Keratinocyte (primary cell): ENCODE measurements at regions not wholly inside any gene's neighbourhood (a gene's known extent, or its start where the extent isn't known, plus 50 kb on each side); places are given as distances from the start of the nearest gene placed in this dataset.

Experiments used
- DNase-seq: peaks from one replicate; pipeline ENCODE4 v3.0.0-alpha.2; 2011; ENCODE audit warnings: low read depth, missing footprints, low spot score
- FAIRE-seq: peaks from 2 replicates; lab custom pipeline; 2011; peaks lifted over from hg19 to GRCh38; lab: Jason Lieb, UNC
- H2AFZ ChIP-seq: 2 replicates; pipeline ENCODE4 v1.6.0; 2012; ENCODE audit warnings: low read length, control low read depth, inconsistent platforms; ENCODE audit not compliant: control insufficient read depth
- H3K27ac ChIP-seq: 2 replicates; pipeline ENCODE4 v1.5.1; 2011; ENCODE audit warnings: low read length; ENCODE audit not compliant: control insufficient read depth, insufficient read depth
- H3K27me3 ChIP-seq: 3 replicates; pipeline ENCODE4 v1.6.0; 2011; ENCODE audit warnings: low read length; ENCODE audit not compliant: control insufficient read depth, insufficient read depth; ENCODE audit errors: extremely low read depth
- H3K36me3 ChIP-seq, 2 experiments: 2 replicates in 1 of 2; 3 replicates in 1 of 2; pipeline ENCODE4 v1.5.1; 2011; ENCODE audit warnings: low read length in 2 of 2, mild to moderate bottlenecking in 1 of 2; ENCODE audit not compliant: control insufficient read depth in 2 of 2, insufficient read depth in 2 of 2; ENCODE audit errors: extremely low read depth in 1 of 2
- H3K4me1 ChIP-seq: 3 replicates; pipeline ENCODE4 v1.5.1; 2011; ENCODE audit warnings: low read length; ENCODE audit not compliant: control insufficient read depth, insufficient read depth; ENCODE audit errors: extremely low read depth
- H3K4me2 ChIP-seq: 3 replicates; pipeline ENCODE4 v1.6.0; 2011; ENCODE audit warnings: low read depth, low read length; ENCODE audit not compliant: control insufficient read depth, insufficient read depth; ENCODE audit errors: extremely low read depth
- H3K4me3 ChIP-seq, 3 experiments: fragments of 200-600 bp in 1 of 3; sonication (generic) in 1 of 3; 2 replicates in 2 of 3; 3 replicates in 1 of 3; pipeline ENCODE4 v1.5.1; 2011 to 2016; ENCODE audit warnings: low read length in 3 of 3, mild to moderate bottlenecking in 3 of 3, control low read depth in 2 of 3, inconsistent platforms in 1 of 3, low read depth in 1 of 3, mixed read lengths in 1 of 3, mixed run types in 1 of 3, moderate library complexity in 1 of 3; ENCODE audit not compliant: control insufficient read depth in 2 of 3, insufficient read depth in 2 of 3; ENCODE audit errors: extremely low read depth in 1 of 3
- H3K79me2 ChIP-seq: 2 replicates; pipeline ENCODE4 v1.6.0; 2012; ENCODE audit warnings: low read length; ENCODE audit not compliant: control insufficient read depth, insufficient read depth
- H3K9ac ChIP-seq: 3 replicates; pipeline ENCODE4 v1.6.0; 2011; ENCODE audit warnings: low read length; ENCODE audit not compliant: control insufficient read depth, insufficient read depth; ENCODE audit errors: extremely low read depth
- H3K9me1 ChIP-seq: 3 replicates; pipeline ENCODE4 v1.6.0; 2011; ENCODE audit warnings: low read length; ENCODE audit not compliant: control insufficient read depth, insufficient read depth; ENCODE audit errors: extremely low read depth
- H3K9me3 ChIP-seq: 2 replicates; pipeline ENCODE4 v1.5.1; 2012; ENCODE audit warnings: low read depth, low read length; ENCODE audit not compliant: control insufficient read depth
- H4K20me1 ChIP-seq: 3 replicates; pipeline ENCODE4 v1.6.0; 2011; ENCODE audit warnings: low read length; ENCODE audit not compliant: control insufficient read depth, insufficient read depth; ENCODE audit errors: extremely low read depth
- CTCF ChIP-seq, 3 experiments: IDR thresholded peaks in 1 of 3; conservative IDR thresholded peaks in 1 of 3; optimal IDR thresholded peaks in 1 of 3; 2 replicates in 2 of 3; 3 replicates in 1 of 3; pipeline versions ENCODE3 to v1.5.1; 2011; ENCODE audit warnings: low read length in 3 of 3, mild to moderate bottlenecking in 3 of 3, moderate library complexity in 2 of 3, control low read depth in 1 of 3, inconsistent platforms in 1 of 3; ENCODE audit not compliant: insufficient read depth in 2 of 3; ENCODE audit errors: extremely low read depth in 1 of 3
- EZH2 ChIP-seq: IDR thresholded peaks from one replicate; pipeline ENCODE4 v1.6.1; 2012; ENCODE audit warnings: inconsistent platforms, mild to moderate bottlenecking, low read length, moderate library complexity
- dilution Hi-C: fragments of 300-500 bp; cut with MboI; formaldehyde crosslinking; loops from one replicate; pipeline ENCODE4 v1.7.0; 2020; ENCODE audit warnings: low sequenced_read_pairs; ENCODE audit not compliant: extremely low pct_ligation_motif_present

GRCh38 chr4:117874216-117874615 lies 160.1 kb upstream of the NDST3 start:
- no peaks in the 10 kb centered on the region for H3K79me2 ChIP-seq
- H3K27ac ChIP-seq = no peak overlapping the region
- H3K9me3 ChIP-seq = no peaks in the 10 kb centered on the region
- DNase-seq = no peak
- no peak overlapping the region for H3K4me2 ChIP-seq
- H3K4me3 ChIP-seq = no peak overlapping the region
- H3K27me3 ChIP-seq = no peaks in the 10 kb centered on the region
- FAIRE-seq = no peak
- dilution Hi-C loops = no loop called here
- no peak overlapping the region for H2AFZ ChIP-seq
- no peaks in the 10 kb centered on the region for H3K4me1 ChIP-seq
- H3K9ac ChIP-seq = no peak overlapping the region
- H3K9me1 ChIP-seq = no peaks in the 10 kb centered on the region
- no peak for TF ChIP-seq EZH2
- TF ChIP-seq CTCF (optimal IDR thresholded peaks at IDR 0.05 in 1 of 3, IDR thresholded peaks at IDR 0.05 in 1 of 3, conservative IDR thresholded peaks at IDR 0.05 in 1 of 3; ENCODE audit: extremely low read depth in 1 of 3, insufficient read depth in 2 of 3, low read length in 3 of 3) = no peak
- H3K36me3 ChIP-seq = no peaks in the 10 kb centered on the region
- H4K20me1 ChIP-seq = no peaks in the 10 kb centered on the region

GRCh38 chr4:117889978-117890377 lies 144.3 kb upstream of the NDST3 start:
- Histone ChIP-seq H3K27me3 (no peaks in the 10 kb centered on the region), H3K79me2 (no peaks in the 10 kb centered on the region), H3K9me3 (no peaks in the 10 kb centered on the region), H3K4me2 (no peak overlapping the region), H3K27ac (no peak overlapping the region), H3K9ac (no peak overlapping the region), H3K4me1 (no peaks in the 10 kb centered on the region), H2AFZ (no peak overlapping the region), H3K36me3 (no peaks in the 10 kb centered on the region), H4K20me1 (no peaks in the 10 kb centered on the region), H3K9me1 (no peaks in the 10 kb centered on the region), H3K4me3 (no peak overlapping the region)
- DNase-seq (no peak), FAIRE-seq (no peak)
- TF ChIP-seq EZH2 (no peak), CTCF (optimal IDR thresholded peaks at IDR 0.05 in 1 of 3, IDR thresholded peaks at IDR 0.05 in 1 of 3, conservative IDR thresholded peaks at IDR 0.05 in 1 of 3; ENCODE audit: extremely low read depth in 1 of 3, insufficient read depth in 2 of 3, low read length in 3 of 3) (no peak)
- dilution Hi-C loops = no loop called here
